ENCODE measurements at regions not wholly inside any gene's neighbourhood (a gene's known extent, or its start where the extent isn't known, plus 50 kb on each side); places are given as distances from the start of the nearest gene placed in this dataset. TPM values are rescaled to one million over a fixed set of nuclear protein-coding genes. Genes with fewer than 3 reads are reported as not detected.

DNA sequence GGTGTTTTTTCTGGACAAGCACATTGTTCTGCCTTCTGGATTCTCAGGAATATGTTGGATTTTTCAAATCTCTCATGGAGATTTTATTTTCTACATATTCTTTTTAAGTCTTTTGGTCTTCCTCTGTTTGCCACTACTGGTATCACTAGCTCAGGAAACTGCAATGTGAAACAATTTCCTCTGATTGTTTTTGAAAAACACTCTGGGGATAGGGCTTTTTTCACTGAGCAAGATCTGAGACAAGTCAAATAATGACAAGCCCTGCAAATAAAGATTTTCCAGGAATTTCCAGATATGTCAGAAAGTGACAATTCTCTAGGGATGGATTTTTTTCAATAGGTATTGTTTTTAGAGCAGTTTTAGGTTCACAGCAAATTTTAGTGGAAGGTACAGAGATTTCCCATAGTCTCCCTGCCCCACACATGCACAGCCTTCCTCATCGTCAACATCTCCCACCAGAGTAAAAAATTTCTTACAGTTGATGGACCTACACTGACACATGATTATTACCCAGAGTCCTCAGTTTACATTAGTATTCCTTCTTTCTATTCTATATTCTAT is 86.9 kb upstream of the TMEM161B start:
- Histone ChIP-seq H3K9me3 (ENCODE audit: low read depth, low read length) (no peaks in the 10 kb centered on the region), H3K4me3 (ENCODE audit: insufficient read depth, low read length) (no peak overlapping the region), H2AFZ (ENCODE audit: low read length) (no peak overlapping the region), H3K4me2 (ENCODE audit: insufficient read depth, low read length) (no peak overlapping the region), H3K79me2 (ENCODE audit: insufficient read depth, low read length) (no peaks in the 10 kb centered on the region), H3K36me3 (ENCODE audit: insufficient read depth, low read length) (no peaks in the 10 kb centered on the region), H3K27ac (ENCODE audit: low read depth, low read length) (no peak overlapping the region), H3K4me1 (ENCODE audit: insufficient read depth, low read length) (no peaks in the 10 kb centered on the region), H4K20me1 (ENCODE audit: insufficient read depth, low read length) (no peaks in the 10 kb centered on the region), H3K27me3 (ENCODE audit: insufficient read depth, low read length) (no peaks in the 10 kb centered on the region)
- TF ChIP-seq, protein P1, sequence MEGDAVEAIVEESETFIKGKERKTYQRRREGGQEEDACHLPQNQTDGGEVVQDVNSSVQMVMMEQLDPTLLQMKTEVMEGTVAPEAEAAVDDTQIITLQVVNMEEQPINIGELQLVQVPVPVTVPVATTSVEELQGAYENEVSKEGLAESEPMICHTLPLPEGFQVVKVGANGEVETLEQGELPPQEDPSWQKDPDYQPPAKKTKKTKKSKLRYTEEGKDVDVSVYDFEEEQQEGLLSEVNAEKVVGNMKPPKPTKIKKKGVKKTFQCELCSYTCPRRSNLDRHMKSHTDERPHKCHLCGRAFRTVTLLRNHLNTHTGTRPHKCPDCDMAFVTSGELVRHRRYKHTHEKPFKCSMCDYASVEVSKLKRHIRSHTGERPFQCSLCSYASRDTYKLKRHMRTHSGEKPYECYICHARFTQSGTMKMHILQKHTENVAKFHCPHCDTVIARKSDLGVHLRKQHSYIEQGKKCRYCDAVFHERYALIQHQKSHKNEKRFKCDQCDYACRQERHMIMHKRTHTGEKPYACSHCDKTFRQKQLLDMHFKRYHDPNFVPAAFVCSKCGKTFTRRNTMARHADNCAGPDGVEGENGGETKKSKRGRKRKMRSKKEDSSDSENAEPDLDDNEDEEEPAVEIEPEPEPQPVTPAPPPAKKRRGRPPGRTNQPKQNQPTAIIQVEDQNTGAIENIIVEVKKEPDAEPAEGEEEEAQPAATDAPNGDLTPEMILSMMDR (IDR thresholded peaks at IDR 0.05; ENCODE audit: extremely low read depth, low read depth, low read length), result no peak
- no peak for DNase-seq (ENCODE audit: insufficient read length, low spot score, missing footprints)

DNA sequence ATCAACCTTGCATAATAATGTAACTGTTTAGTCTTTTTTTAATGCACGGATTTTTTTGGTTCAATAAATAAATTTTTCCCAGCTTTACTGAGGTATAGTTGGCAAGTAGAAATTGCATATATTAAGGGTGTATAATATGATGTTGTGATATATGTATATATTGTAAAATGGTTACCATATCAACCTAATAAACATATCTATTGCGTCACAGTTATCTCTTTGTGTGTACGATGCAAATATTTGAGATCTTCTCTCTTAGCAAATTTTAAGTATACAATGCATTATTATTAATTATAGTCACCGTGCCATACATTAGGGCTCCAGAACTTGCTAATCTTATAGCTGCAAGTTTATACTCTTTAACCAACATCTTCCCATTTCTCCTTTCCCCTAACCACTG is 57.2 kb upstream of the TMEM161B start:
- H3K4me2 ChIP-seq (ENCODE audit: insufficient read depth, low read length), result no peak overlapping the region
- no peaks in the 10 kb centered on the region for H3K9me3 ChIP-seq (ENCODE audit: low read depth, low read length)
- H3K4me1 ChIP-seq (ENCODE audit: insufficient read depth, low read length), result no peaks in the 10 kb centered on the region
- DNase-seq (ENCODE audit: insufficient read length, low spot score, missing footprints), result no peak
- H3K4me3 ChIP-seq (ENCODE audit: insufficient read depth, low read length), result no peak overlapping the region
- no peaks in the 10 kb centered on the region for H3K27me3 ChIP-seq (ENCODE audit: insufficient read depth, low read length)
- H2AFZ ChIP-seq (ENCODE audit: low read length), result no peak overlapping the region
- no peaks in the 10 kb centered on the region for H4K20me1 ChIP-seq (ENCODE audit: insufficient read depth, low read length)
- TF ChIP-seq, protein P1 (IDR thresholded peaks at IDR 0.05; ENCODE audit: extremely low read depth, low read depth, low read length), result no peak
- no peaks in the 10 kb centered on the region for H3K79me2 ChIP-seq (ENCODE audit: insufficient read depth, low read length)
- no peak overlapping the region for H3K27ac ChIP-seq (ENCODE audit: low read depth, low read length)
- no peaks in the 10 kb centered on the region for H3K36me3 ChIP-seq (ENCODE audit: insufficient read depth, low read length)

DNA sequence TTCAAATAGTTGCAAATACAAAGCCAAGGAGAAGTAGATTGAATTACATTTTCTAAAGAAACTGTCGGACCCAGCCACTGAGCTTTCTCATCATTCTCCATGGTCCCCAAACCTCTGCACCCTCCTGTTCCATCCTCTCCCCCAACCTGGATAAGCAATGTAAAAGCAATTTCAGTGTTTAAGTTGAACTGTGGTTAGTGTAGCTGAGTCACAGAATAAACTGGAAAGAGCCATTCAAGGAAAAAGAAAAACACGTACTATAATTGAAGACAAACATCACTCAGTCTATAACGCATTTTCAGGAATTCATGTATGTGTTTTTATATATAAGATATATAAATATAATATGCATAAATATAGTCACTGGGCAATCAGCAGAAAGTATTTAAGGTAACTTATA is 54.1 kb upstream of the TMEM161B start:
- Histone ChIP-seq H3K9me3 (ENCODE audit: low read depth, low read length) (no peaks in the 10 kb centered on the region), H3K4me1 (ENCODE audit: insufficient read depth, low read length) (no peaks in the 10 kb centered on the region), H3K27me3 (ENCODE audit: insufficient read depth, low read length) (no peaks in the 10 kb centered on the region), H3K4me2 (ENCODE audit: insufficient read depth, low read length) (no peak overlapping the region), H3K79me2 (ENCODE audit: insufficient read depth, low read length) (no peaks in the 10 kb centered on the region), H3K27ac (ENCODE audit: low read depth, low read length) (no peak overlapping the region), H3K4me3 (ENCODE audit: insufficient read depth, low read length) (no peak overlapping the region), H3K36me3 (ENCODE audit: insufficient read depth, low read length) (no peaks in the 10 kb centered on the region), H2AFZ (ENCODE audit: low read length) (no peak overlapping the region), H4K20me1 (ENCODE audit: insufficient read depth, low read length) (no peaks in the 10 kb centered on the region)
- peak; percentile 39 for DNase-seq (ENCODE audit: insufficient read length, low spot score, missing footprints)
- TF ChIP-seq, protein P1 (IDR thresholded peaks at IDR 0.05; ENCODE audit: extremely low read depth, low read depth, low read length), result no peak

Small RNA genes lying in the stretch of these regions (small RNA-seq; reads per million reads assigned to genes)
- not detected for gene RF00156

All from osteoblast (primary cell).